GM04504 (cell line): ENCODE measurements at regions not wholly inside any gene's neighbourhood (a gene's known extent, or its start where the extent isn't known, plus 50 kb on each side); places are given as distances from the start of the nearest gene placed in this dataset.
A peak's percentile ranks its signal among the peaks of the same experiment; 100 is the strongest.
"Not testable (repeated sequence)": the region's sequence is repeated elsewhere in the genome, so short reads cannot be mapped to it uniquely, and the experiment has no call there.

Source experiments
- DNase-seq: peaks from one replicate; pipeline ENCODE4 v3.0.0-alpha.2; 2012; ENCODE audit warnings: low read depth

GRCh38 chr1:86633306-86633838 lies 71.0 kb upstream of the SH3GLB1 start:
- DNase-seq: not testable (repeated sequence)

- no peak for DNase-seq
Observed at GRCh38 chr1:86633921-86634320, 70.5 kb upstream of the SH3GLB1 start.

GRCh38 chr1:86636898-86637297 lies 67.5 kb upstream of the SH3GLB1 start:
- DNase-seq: no peak

- DNase-seq: no peak
Observed at GRCh38 chr1:86640161-86640670, 64.2 kb upstream of the SH3GLB1 start.

GRCh38 chr1:86641318-86641717 lies 63.1 kb upstream of the SH3GLB1 start:
- no peak for DNase-seq

- DNase-seq: not testable (repeated sequence)
Observed at GRCh38 chr1:86644655-86645054, 59.7 kb upstream of the SH3GLB1 start.

GRCh38 chr1:86645851-86646250 lies 58.5 kb upstream of the SH3GLB1 start:
- DNase-seq: no peak

- DNase-seq: no peak
Observed at GRCh38 chr1:86646256-86646655, 58.1 kb upstream of the SH3GLB1 start.

GRCh38 chr1:86648255-86648654 lies 56.1 kb upstream of the SH3GLB1 start:
- peak; percentile 38 for DNase-seq

GRCh38 chr1:86649618-86650017 lies 54.8 kb upstream of the SH3GLB1 start:
- no peak for DNase-seq

- DNase-seq: no peak
Observed at GRCh38 chr1:86650065-86650464, 54.3 kb upstream of the SH3GLB1 start.
